Chondrocyte (in vitro differentiated cells): ENCODE measurements at regions not wholly inside any gene's neighbourhood (a gene's known extent, or its start where the extent isn't known, plus 50 kb on each side); places are given as distances from the start of the nearest gene placed in this dataset.

ENCODE experiments used
- DNase-seq: peaks from one replicate; pipeline ENCODE4 v3.0.0; 2021; ENCODE audit warnings: mixed read lengths, low spot score
- H3K27ac Mint-ChIP-seq: one replicate; pipeline ENCODE4 v1.8.0; 2021; ENCODE audit warnings: mild to moderate bottlenecking, moderate library complexity, mixed read lengths; ENCODE audit not compliant: unreplicated experiment
- H3K27me3 Mint-ChIP-seq: 2 replicates; pipeline ENCODE4 v1.8.0; 2021; ENCODE audit warnings: low read depth, mixed read lengths
- H3K36me3 Mint-ChIP-seq: 2 replicates; pipeline ENCODE4 v1.8.0; 2021; ENCODE audit warnings: low read depth, mixed read lengths
- H3K4me1 Mint-ChIP-seq: 2 replicates; pipeline ENCODE4 v1.8.0; 2021; ENCODE audit warnings: low read depth, mild to moderate bottlenecking, mixed read lengths
- H3K4me3 Mint-ChIP-seq: one replicate; pipeline ENCODE4 v1.8.0; 2021; ENCODE audit warnings: mild to moderate bottlenecking, moderate library complexity, mixed read lengths; ENCODE audit not compliant: unreplicated experiment
- H3K9me3 Mint-ChIP-seq: 2 replicates; pipeline ENCODE4 v1.8.0; 2021; ENCODE audit warnings: low read depth, mixed read lengths
- TF ChIP-seq, protein P1 (sequence below): fragments of 200-600 bp; sonication (generic); IDR thresholded peaks from 2 replicates; pipeline ENCODE4 v1.5.0; 2021; ENCODE audit warnings: antibody characterized with exemption, mild to moderate bottlenecking, moderate library complexity

GRCh38 chr10:2356670-2357069 is 619.3 kb upstream of the ADARB2 start:
- Mint-ChIP-seq H3K4me1 (no peaks in the 10 kb centered on the region), H3K9me3 (no peaks in the 10 kb centered on the region), H3K27me3 (no peaks in the 10 kb centered on the region), H3K4me3 (no peak overlapping the region), H3K27ac (no peak overlapping the region), H3K36me3 (no peaks in the 10 kb centered on the region)
- DNase-seq, result no peak
- TF ChIP-seq, protein P1, sequence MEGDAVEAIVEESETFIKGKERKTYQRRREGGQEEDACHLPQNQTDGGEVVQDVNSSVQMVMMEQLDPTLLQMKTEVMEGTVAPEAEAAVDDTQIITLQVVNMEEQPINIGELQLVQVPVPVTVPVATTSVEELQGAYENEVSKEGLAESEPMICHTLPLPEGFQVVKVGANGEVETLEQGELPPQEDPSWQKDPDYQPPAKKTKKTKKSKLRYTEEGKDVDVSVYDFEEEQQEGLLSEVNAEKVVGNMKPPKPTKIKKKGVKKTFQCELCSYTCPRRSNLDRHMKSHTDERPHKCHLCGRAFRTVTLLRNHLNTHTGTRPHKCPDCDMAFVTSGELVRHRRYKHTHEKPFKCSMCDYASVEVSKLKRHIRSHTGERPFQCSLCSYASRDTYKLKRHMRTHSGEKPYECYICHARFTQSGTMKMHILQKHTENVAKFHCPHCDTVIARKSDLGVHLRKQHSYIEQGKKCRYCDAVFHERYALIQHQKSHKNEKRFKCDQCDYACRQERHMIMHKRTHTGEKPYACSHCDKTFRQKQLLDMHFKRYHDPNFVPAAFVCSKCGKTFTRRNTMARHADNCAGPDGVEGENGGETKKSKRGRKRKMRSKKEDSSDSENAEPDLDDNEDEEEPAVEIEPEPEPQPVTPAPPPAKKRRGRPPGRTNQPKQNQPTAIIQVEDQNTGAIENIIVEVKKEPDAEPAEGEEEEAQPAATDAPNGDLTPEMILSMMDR, result no peak

- H3K27me3 Mint-ChIP-seq, result no peaks in the 10 kb centered on the region
- H3K4me3 Mint-ChIP-seq, result no peak overlapping the region
- no peak overlapping the region for H3K27ac Mint-ChIP-seq
- TF ChIP-seq, protein P1, result no peak
- peaks cover 2% of the 10 kb centered on the region for H3K9me3 Mint-ChIP-seq
- no peak for DNase-seq
- H3K4me1 Mint-ChIP-seq, result no peaks in the 10 kb centered on the region
- no peaks in the 10 kb centered on the region for H3K36me3 Mint-ChIP-seq
Observed at GRCh38 chr10:2351566-2351965, 614.2 kb upstream of the ADARB2 start.

DNA sequence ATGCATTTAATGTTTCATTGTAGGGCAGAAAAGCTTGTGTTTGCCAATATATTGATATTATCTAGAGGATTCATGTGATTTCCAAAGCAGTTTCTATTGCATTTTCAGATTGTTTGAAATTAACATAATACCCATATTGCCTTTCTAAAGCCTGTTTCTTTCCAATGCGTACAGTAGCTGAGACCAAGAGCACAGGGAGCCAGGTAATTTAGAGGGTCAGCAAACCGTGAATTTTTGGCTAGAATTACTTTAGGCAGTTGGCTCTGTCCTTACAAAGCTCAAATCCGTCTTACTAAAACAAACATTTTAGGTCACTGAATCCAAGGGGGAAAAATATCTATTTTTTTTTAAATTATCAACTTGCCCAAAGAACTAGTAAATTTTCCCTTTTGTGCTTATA is 604.9 kb upstream of the ADARB2 start:
- H3K36me3 Mint-ChIP-seq, result no peaks in the 10 kb centered on the region
- H3K27me3 Mint-ChIP-seq, result peaks cover 16% of the 10 kb centered on the region
- H3K4me3 Mint-ChIP-seq, result no peak overlapping the region
- no peak for DNase-seq
- no peak overlapping the region for H3K27ac Mint-ChIP-seq
- no peaks in the 10 kb centered on the region for H3K9me3 Mint-ChIP-seq
- no peaks in the 10 kb centered on the region for H3K4me1 Mint-ChIP-seq
- TF ChIP-seq, protein P1, result no peak

GRCh38 chr10:2340831-2341647 is 603.7 kb upstream of the ADARB2 start:
- Mint-ChIP-seq H3K4me3 (no peak overlapping the region), H3K27me3 (peaks cover 16% of the 10 kb centered on the region), H3K4me1 (no peaks in the 10 kb centered on the region), H3K36me3 (no peaks in the 10 kb centered on the region), H3K27ac (no peak overlapping the region), H3K9me3 (no peaks in the 10 kb centered on the region)
- DNase-seq, result no peak
- TF ChIP-seq, protein P1, result no peak

GRCh38 chr10:2335626-2336025 is 598.3 kb upstream of the ADARB2 start:
- Mint-ChIP-seq H3K36me3 (no peaks in the 10 kb centered on the region), H3K27ac (no peak overlapping the region), H3K4me3 (no peak overlapping the region), H3K9me3 (no peaks in the 10 kb centered on the region), H3K27me3 (peaks cover 8% of the 10 kb centered on the region), H3K4me1 (no peaks in the 10 kb centered on the region)
- no peak for DNase-seq
- TF ChIP-seq, protein P1, result no peak
